H1 (cell line): ENCODE measurements at regions not wholly inside any gene's neighbourhood (a gene's known extent, or its start where the extent isn't known, plus 50 kb on each side); places are given as distances from the start of the nearest gene placed in this dataset.

ENCODE experiments used
- TAF1 ChIP-seq: IDR thresholded peaks from 2 replicates; pipeline ENCODE4 v1.6.1; 2011; ENCODE audit warnings: mild to moderate bottlenecking, low read depth, low read length

DNA sequence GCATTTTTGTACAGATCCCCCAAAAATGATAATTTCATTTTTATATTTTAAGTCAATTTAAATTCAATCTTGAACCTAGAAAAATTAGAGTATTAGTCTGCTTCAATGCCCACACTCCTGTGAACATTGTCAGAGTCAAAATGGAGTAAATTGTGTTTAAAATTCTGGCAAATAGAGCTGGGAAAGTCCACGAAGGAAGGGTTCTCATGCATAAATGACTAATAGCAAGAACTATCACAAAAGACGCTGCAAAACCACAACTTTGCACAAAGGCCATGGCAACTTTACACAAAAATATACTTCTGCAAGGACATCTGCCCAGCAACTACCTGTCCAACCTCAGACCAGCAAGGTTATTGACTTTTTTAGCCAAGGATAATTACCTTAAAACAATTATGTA lies 203.2 kb upstream of the SMLR1 start (continued):
- TF ChIP-seq TAF1, result no peak
- TF ChIP-seq, all 59 proteins: peak for 0
